Type B pancreatic cell (in vitro differentiated cells): ENCODE measurements at regions not wholly inside any gene's neighbourhood (a gene's known extent, or its start where the extent isn't known, plus 50 kb on each side); places are given as distances from the start of the nearest gene placed in this dataset.

ENCODE experiments used
- DNase-seq: peaks from one replicate; pipeline ENCODE4 v3.0.0; 2021; ENCODE audit warnings: mixed read lengths; ENCODE audit not compliant: unreplicated experiment; ENCODE audit errors: extremely low spot score
- H3K27ac Mint-ChIP-seq: 2 replicates; pipeline ENCODE4 v1.8.0; 2021; ENCODE audit warnings: mild to moderate bottlenecking, mixed read lengths
- H3K27me3 Mint-ChIP-seq: 2 replicates; pipeline ENCODE4 v1.8.0; 2021; ENCODE audit warnings: mixed read lengths
- H3K36me3 Mint-ChIP-seq: 2 replicates; pipeline ENCODE4 v1.8.0; 2021; ENCODE audit warnings: mixed read lengths
- H3K4me1 Mint-ChIP-seq: one replicate; pipeline ENCODE4 v1.8.0; 2021; ENCODE audit warnings: mixed read lengths; ENCODE audit not compliant: unreplicated experiment
- H3K4me3 Mint-ChIP-seq: 2 replicates; pipeline ENCODE4 v1.8.0; 2021; ENCODE audit warnings: mild to moderate bottlenecking, mixed read lengths
- H3K9me3 Mint-ChIP-seq: 2 replicates; pipeline ENCODE4 v1.8.0; 2021; ENCODE audit warnings: mixed read lengths
- CTCF ChIP-seq: fragments of 200-600 bp; sonication (generic); conservative IDR thresholded peaks from 2 replicates; pipeline ENCODE4 v1.5.0; 2021; ENCODE audit warnings: antibody characterized with exemption, mild to moderate bottlenecking

DNA sequence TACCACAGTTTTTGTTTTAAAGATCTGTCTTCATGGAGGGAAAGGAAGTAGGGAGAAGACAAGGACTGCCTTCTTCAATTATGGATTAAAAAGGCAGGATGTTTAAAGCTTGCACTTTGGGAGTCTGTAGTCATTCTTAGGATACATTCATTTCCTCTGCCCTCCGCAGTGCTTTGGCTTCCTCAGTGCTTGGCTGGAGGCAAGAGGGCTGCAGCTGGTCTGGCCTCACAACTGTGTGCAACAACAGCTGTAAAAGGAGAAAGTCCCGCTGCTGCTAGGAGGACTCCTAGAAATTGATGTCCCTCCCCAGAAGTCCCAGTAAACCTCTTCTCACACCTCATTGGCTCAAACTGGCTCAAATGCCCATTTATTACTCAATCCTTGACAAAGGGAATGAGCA is 54.4 kb upstream of the PPP2R3A start:
- H3K27me3 Mint-ChIP-seq = peaks cover 2% of the 10 kb centered on the region
- no peak for TF ChIP-seq CTCF
- no peaks in the 10 kb centered on the region for H3K4me1 Mint-ChIP-seq
- H3K9me3 Mint-ChIP-seq = no peaks in the 10 kb centered on the region
- H3K36me3 Mint-ChIP-seq = no peaks in the 10 kb centered on the region
- no peak overlapping the region for H3K4me3 Mint-ChIP-seq
- no peak for DNase-seq
- H3K27ac Mint-ChIP-seq = no peak overlapping the region

DNA sequence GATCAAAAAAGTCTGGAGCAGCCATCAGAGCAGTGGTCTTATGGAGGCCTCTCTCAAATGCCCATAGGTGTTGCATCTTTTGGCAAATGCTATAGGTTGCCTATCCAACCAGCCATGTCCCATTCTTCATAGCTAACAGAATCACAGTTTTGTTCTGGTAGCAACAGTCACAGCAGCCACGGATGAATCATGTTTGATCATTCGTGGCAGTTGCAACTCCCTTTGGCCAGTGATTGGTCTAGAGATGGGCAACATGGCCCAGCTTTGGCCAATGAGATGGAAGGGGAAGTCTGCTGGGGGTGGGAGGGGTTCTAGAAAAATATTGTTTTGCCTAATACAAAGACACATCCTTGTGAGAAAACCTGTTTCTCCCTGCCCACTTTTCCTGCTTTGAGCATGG is 50.3 kb upstream of the PPP2R3A start:
- H3K9me3 Mint-ChIP-seq = no peaks in the 10 kb centered on the region
- DNase-seq = no peak
- H3K27me3 Mint-ChIP-seq = peaks cover 14% of the 10 kb centered on the region
- no peaks in the 10 kb centered on the region for H3K36me3 Mint-ChIP-seq
- TF ChIP-seq CTCF = no peak
- H3K27ac Mint-ChIP-seq = no peak overlapping the region
- no peak overlapping the region for H3K4me3 Mint-ChIP-seq
- no peaks in the 10 kb centered on the region for H3K4me1 Mint-ChIP-seq
